Ovary (tissue), 1 donor: ENCODE measurements at regions not wholly inside any gene's neighbourhood (a gene's known extent, or its start where the extent isn't known, plus 50 kb on each side); places are given as distances from the start of the nearest gene placed in this dataset.

Experiments
- EP300 ChIP-seq: sonication (generic); formaldehyde crosslinking; IDR thresholded peaks from one replicate; pipeline ENCODE4 v1.6.1; 2017; ENCODE audit warnings: antibody characterized with exemption
- POLR2A ChIP-seq: fragments of 450-650 bp; IDR thresholded peaks from one replicate; pipeline ENCODE4 v1.6.1; 2017; ENCODE audit warnings: antibody characterized with exemption, mild to moderate bottlenecking, moderate library complexity

DNA sequence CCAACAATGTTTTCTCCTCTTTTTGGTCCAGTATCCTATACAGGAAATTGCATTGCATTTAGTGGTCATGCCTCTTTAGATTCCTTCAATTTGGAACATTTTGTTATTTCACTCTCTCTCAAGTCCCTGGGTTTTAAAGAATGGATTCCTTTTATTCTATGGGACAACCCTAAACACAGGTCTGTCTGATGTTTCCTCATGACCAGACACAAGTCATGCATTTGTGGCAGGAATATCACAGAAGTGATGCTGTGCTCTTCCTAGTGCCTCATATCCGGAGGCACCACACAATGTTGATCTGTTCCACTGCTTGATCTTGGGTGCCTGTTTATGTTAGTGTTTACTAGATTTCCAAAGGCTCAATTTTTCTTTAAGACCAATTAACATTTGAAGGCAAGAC, 69.7 kb upstream of the H2AZ1 start:
- TF ChIP-seq POLR2A (no peak), EP300 (no peak)
